HEK293 (cell line): ENCODE measurements at regions not wholly inside any gene's neighbourhood (a gene's known extent, or its start where the extent isn't known, plus 50 kb on each side); places are given as distances from the start of the nearest gene placed in this dataset.
A peak's percentile ranks its signal among the peaks of the same experiment; 100 is the strongest.

Source experiments
- CTCF ChIA-PET: fragments of 350-600 bp; formaldehyde crosslinking; extraction: SDS; loops from one replicate; lab custom pipeline; 2021; ENCODE audit warnings: antibody characterized with exemption; lab: Yijun Ruan, JAX
- POLR2A ChIA-PET: fragments of 300-600 bp; formaldehyde crosslinking; extraction: SDS; loops from one replicate; lab custom pipeline; 2020; ENCODE audit warnings: antibody characterized with exemption, inconsistent platforms; lab: Yijun Ruan, JAX
- H3K27ac ChIP-seq: fragments of 200-500 bp; sonication (Bioruptor generic); 2 replicates; pipeline ENCODE4 v1.5.1; 2014; ENCODE audit warnings: low read depth, low read length, control low read depth, inconsistent platforms; ENCODE audit errors: extremely low read depth
- H3K36me3 ChIP-seq, 2 experiments: fragments of 200-500 bp in 1 of 2; sonication (Bioruptor generic) in 1 of 2; 1 replicate in 1 of 2; 2 replicates in 1 of 2; pipeline ENCODE4 v1.5.1; 2014 to 2017; ENCODE audit warnings: inconsistent platforms in 2 of 2, low read length in 2 of 2; ENCODE audit not compliant: control insufficient read depth in 2 of 2, insufficient read depth in 1 of 2
- H3K4me1 ChIP-seq: fragments of 200-500 bp; sonication (Bioruptor generic); 2 replicates; pipeline ENCODE4 v1.5.1; 2014; ENCODE audit warnings: mild to moderate bottlenecking, low read length, inconsistent platforms; ENCODE audit not compliant: control insufficient read depth, insufficient read depth
- H3K4me3 ChIP-seq: 2 replicates; pipeline ENCODE4 v1.5.1; 2011; ENCODE audit warnings: low read depth, mild to moderate bottlenecking, control low read depth, low read length, moderate library complexity
- H3K9me3 ChIP-seq: fragments of 200-500 bp; sonication (Bioruptor generic); 2 replicates; pipeline ENCODE4 v1.5.1; 2014; ENCODE audit warnings: low read depth, low read length, inconsistent platforms; ENCODE audit not compliant: control insufficient read depth, insufficient read depth
- BCL11A ChIP-seq: fragments of 450-650 bp; formaldehyde crosslinking; IDR thresholded peaks from 2 replicates; pipeline ENCODE4 v1.5.1; 2016; ENCODE audit warnings: low read depth, missing biosample characterization, missing genetic modification characterization
- EGR2 ChIP-seq: fragments of 450-650 bp; formaldehyde crosslinking; IDR thresholded peaks from 2 replicates; pipeline ENCODE4 v1.5.1; 2016; ENCODE audit warnings: low read depth, missing biosample characterization, missing genetic modification characterization
- GLIS1 ChIP-seq: fragments of 450-650 bp; formaldehyde crosslinking; IDR thresholded peaks from 2 replicates; pipeline ENCODE4 v1.5.1; 2016; ENCODE audit warnings: missing biosample characterization, missing genetic modification characterization
- GLIS2 ChIP-seq: fragments of 450-650 bp; formaldehyde crosslinking; IDR thresholded peaks from 2 replicates; pipeline ENCODE4 v1.5.1; 2016; ENCODE audit warnings: missing biosample characterization, missing genetic modification characterization
- IKZF3 ChIP-seq: fragments of 450-650 bp; IDR thresholded peaks from 2 replicates; pipeline ENCODE4 v1.5.0; 2018; ENCODE audit warnings: missing biosample characterization, mild to moderate bottlenecking, missing genetic modification characterization, moderate library complexity
- SALL2 ChIP-seq: fragments of 450-650 bp; formaldehyde crosslinking; IDR thresholded peaks from 2 replicates; pipeline ENCODE4 v1.5.0; 2017; ENCODE audit warnings: missing biosample characterization, mild to moderate bottlenecking, missing genetic modification characterization, borderline replicate concordance
- SP7 ChIP-seq: fragments of 450-650 bp; formaldehyde crosslinking; IDR thresholded peaks from 2 replicates; pipeline ENCODE4 v1.5.1; 2016; ENCODE audit warnings: missing biosample characterization, missing genetic modification characterization
- YY1 ChIP-seq: fragments of 450-650 bp; formaldehyde crosslinking; IDR thresholded peaks from 2 replicates; pipeline ENCODE4 v1.5.1; 2018; ENCODE audit warnings: missing biosample characterization, missing genetic modification characterization
- ZBTB26 ChIP-seq: fragments of 450-650 bp; formaldehyde crosslinking; optimal IDR thresholded peaks from 2 replicates; pipeline ENCODE3; 2016; ENCODE audit warnings: missing biosample characterization, mild to moderate bottlenecking, missing genetic modification characterization
- ZBTB48 ChIP-seq: fragments of 450-650 bp; formaldehyde crosslinking; IDR thresholded peaks from 2 replicates; pipeline ENCODE4 v1.5.1; 2016; ENCODE audit warnings: missing biosample characterization, missing genetic modification characterization
- ZBTB8A ChIP-seq: fragments of 450-650 bp; formaldehyde crosslinking; IDR thresholded peaks from 2 replicates; pipeline ENCODE4 v1.5.1; 2016; ENCODE audit warnings: missing biosample characterization, missing genetic modification characterization
- ZFP69B ChIP-seq: fragments of 450-650 bp; formaldehyde crosslinking; IDR thresholded peaks from 2 replicates; pipeline ENCODE4 v1.5.1; 2016; ENCODE audit warnings: missing biosample characterization, missing genetic modification characterization
- ZNF138 ChIP-seq: fragments of 450-650 bp; formaldehyde crosslinking; IDR thresholded peaks from 2 replicates; pipeline ENCODE4 v1.5.1; 2016; ENCODE audit warnings: missing biosample characterization, missing genetic modification characterization, borderline replicate concordance
- ZNF341 ChIP-seq: fragments of 450-650 bp; formaldehyde crosslinking; IDR thresholded peaks from 2 replicates; pipeline ENCODE4; 2016; ENCODE audit warnings: low read depth, missing biosample characterization, missing genetic modification characterization
- ZNF48 ChIP-seq: fragments of 450-650 bp; formaldehyde crosslinking; IDR thresholded peaks from 2 replicates; pipeline ENCODE4 v1.5.1; 2016; ENCODE audit warnings: missing biosample characterization, missing genetic modification characterization
- ZNF513 ChIP-seq: fragments of 450-650 bp; IDR thresholded peaks from 2 replicates; pipeline ENCODE4 v1.5.1; 2018; ENCODE audit warnings: missing biosample characterization, missing genetic modification characterization
- ZNF514 ChIP-seq: fragments of 450-650 bp; formaldehyde crosslinking; IDR thresholded peaks from 2 replicates; pipeline ENCODE4 v1.5.1; 2016; ENCODE audit warnings: missing biosample characterization, missing genetic modification characterization
- ZNF626 ChIP-seq: fragments of 450-650 bp; sonication (Bioruptor Pico); formaldehyde crosslinking; IDR thresholded peaks from 2 replicates; pipeline ENCODE4 v1.5.1; 2018; ENCODE audit warnings: missing biosample characterization, missing genetic modification characterization, inconsistent platforms
- ZNF629 ChIP-seq: fragments of 450-650 bp; formaldehyde crosslinking; IDR thresholded peaks from 2 replicates; pipeline ENCODE4 v1.5.1; 2017; ENCODE audit warnings: missing biosample characterization, missing genetic modification characterization
- ZNF645 ChIP-seq: fragments of 450-650 bp; formaldehyde crosslinking; IDR thresholded peaks from 2 replicates; pipeline ENCODE4; 2016; ENCODE audit warnings: missing biosample characterization, missing genetic modification characterization
- ZNF692 ChIP-seq: fragments of 450-650 bp; formaldehyde crosslinking; IDR thresholded peaks from 2 replicates; pipeline ENCODE4 v1.5.1; 2016; ENCODE audit warnings: missing biosample characterization, missing genetic modification characterization
- ZNF791 ChIP-seq: fragments of 450-650 bp; formaldehyde crosslinking; IDR thresholded peaks from 2 replicates; pipeline ENCODE4 v1.5.1; 2016; ENCODE audit warnings: missing biosample characterization, missing genetic modification characterization
- ZSCAN18 ChIP-seq: fragments of 450-650 bp; formaldehyde crosslinking; IDR thresholded peaks from 2 replicates; pipeline ENCODE4 v1.5.1; 2016; ENCODE audit warnings: missing biosample characterization, missing genetic modification characterization
- TF ChIP-seq, protein P1 (sequence below): fragments of 450-650 bp; formaldehyde crosslinking; IDR thresholded peaks from 2 replicates; pipeline ENCODE4 v1.5.1; 2016; ENCODE audit warnings: missing biosample characterization, missing genetic modification characterization

DNA sequence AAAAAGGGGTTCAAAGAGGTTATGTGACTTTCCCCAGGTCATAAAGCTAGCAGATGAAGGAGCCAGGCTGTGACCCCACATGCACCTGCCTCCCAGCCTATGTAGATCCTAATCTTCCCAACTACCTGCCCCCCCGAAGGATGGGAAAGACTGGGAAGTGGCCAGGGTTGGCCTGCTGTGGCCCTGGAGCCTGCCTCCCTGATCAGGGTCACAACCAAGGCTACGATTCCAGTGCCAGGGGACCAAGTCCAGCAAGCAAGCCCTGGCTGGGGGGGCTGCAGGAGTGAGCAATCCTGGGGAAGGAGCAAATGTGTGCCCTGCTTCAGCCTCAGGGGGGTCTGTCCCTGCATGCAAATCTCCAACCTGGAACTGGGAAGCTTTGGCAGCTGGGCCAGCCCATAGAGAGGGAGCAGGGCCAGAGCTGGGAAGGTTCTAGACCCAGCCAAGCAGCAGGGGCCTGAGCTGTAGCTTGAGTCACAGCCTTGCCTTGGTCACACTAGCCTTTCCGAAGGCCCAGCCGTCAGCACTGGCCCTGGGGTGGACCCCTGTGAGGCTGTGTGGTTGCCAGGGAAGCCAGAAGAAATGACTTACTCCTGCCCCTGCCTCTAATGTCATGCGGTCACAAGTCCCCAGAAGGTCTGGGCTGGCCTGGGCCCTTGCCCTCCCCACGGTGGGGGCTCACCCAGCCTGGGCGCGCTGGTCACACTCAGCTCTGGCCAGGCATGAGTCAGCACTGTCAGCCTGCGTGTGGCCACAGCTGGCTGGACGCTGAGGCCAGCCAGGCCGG, 96.4 kb upstream of the ZMIZ1 start:
- CTCF ChIA-PET: interaction anchor here (0.7 to 1.4 kb wide), 2 partner anchors 120 to 223 kb away, joined by 3 to 4 read pairs; no protein-coding TSS in a partner anchor
- peak overlapping the region; percentile 91 for H3K27ac ChIP-seq
- no peak overlapping the region for H3K4me3 ChIP-seq

DNA sequence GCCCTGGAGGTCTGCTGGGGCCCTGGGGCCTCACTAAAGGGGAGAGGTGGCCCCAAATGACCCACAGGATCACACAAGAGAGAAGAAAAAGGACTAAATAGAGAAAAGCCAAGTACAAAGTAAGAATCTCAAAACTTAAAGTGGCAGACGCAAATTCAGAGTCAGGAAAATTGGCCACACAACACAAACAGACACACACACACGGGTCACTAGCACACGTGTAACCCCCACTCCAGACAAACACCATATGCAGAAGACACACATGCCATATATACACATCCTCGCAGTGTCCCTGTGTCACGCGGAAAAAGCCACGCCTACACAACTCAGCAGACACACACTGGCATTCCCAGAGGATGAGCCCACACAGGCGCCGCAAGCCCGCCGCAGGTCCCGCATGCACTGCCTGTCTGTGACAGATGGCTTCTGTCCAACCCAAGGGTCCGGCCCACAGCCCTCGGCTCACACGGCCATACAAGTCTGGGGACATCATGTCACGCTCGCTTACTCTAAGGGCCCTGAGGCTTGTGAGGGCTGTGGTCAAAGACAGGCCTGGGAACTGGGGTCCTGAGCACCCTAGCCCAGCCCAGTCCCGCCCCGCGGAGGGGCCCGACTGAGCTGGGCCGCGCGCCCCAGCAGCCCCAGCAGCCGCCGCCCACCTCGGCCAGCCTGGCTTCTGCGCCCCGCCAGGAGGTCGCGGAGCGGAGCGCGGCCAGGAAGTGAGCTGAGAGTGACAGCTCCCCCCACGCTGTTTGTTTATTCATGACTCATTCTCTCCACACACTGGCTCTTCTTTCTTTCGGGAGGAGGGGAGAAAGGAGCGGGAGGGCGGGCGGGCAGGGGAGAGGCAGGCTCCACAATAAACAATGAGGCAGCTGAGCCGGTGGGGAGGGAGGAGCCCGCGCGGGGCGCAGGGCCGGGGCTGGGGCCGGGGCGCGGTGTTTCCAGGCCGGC, 95.5 kb upstream of the ZMIZ1 start:
- POLR2A ChIA-PET: interaction anchor here (0.7 to 1.3 kb wide), 8 partner anchors 9 to 222 kb away, joined by 3 to 6 read pairs (median 3); no protein-coding TSS in a partner anchor
- Histone ChIP-seq H3K27ac (peak overlapping the region; percentile 92), H3K4me1 (peaks cover 11% of the 10 kb centered on the region), H3K36me3 (no peaks in the 10 kb centered on the region), H3K4me3 (peak overlapping the region; percentile 36), H3K9me3 (no peaks in the 10 kb centered on the region)
- CTCF ChIA-PET: interaction anchor here (0.7 to 1.4 kb wide), 2 partner anchors 121 to 222 kb away, joined by 3 to 4 read pairs; no protein-coding TSS in a partner anchor
- TF ChIP-seq ZNF692 (tag by site-specific recombination) (peak; percentile 82), ZNF629 (tag by site-specific recombination) (peak; percentile 32; the same call in 1 of the 2 replicates), ZSCAN18 (no peak), ZNF514 (tag by site-specific recombination) (no peak), ZNF341 (tag by site-specific recombination) (peak; percentile 65), ZNF513 (no peak), ZNF626 (tag by site-specific recombination) (no peak), EGR2 (tag by site-specific recombination) (peak; percentile 84), ZFP69B (peak; percentile 38; the same call in 1 of the 2 replicates), IKZF3 (tag by site-specific recombination) (peak; percentile 29), ZBTB26 (tag by site-specific recombination) (peak; percentile 66), ZNF791 (no peak), BCL11A (tag by site-specific recombination) (0 out of 2 replicates have a peak, but pooled peaks have one; percentile 12), ZBTB8A (peak; percentile 91), SALL2 (no peak), ZBTB48 (tag by site-specific recombination) (peak; percentile 44; the same call in 1 of the 2 replicates), ZNF48 (tag by site-specific recombination) (no peak), SP7 (peak; percentile 75), YY1 (tag by site-specific recombination) (0 out of 2 replicates have a peak, but pooled peaks have one; percentile 50)
- TF ChIP-seq, protein P1, sequence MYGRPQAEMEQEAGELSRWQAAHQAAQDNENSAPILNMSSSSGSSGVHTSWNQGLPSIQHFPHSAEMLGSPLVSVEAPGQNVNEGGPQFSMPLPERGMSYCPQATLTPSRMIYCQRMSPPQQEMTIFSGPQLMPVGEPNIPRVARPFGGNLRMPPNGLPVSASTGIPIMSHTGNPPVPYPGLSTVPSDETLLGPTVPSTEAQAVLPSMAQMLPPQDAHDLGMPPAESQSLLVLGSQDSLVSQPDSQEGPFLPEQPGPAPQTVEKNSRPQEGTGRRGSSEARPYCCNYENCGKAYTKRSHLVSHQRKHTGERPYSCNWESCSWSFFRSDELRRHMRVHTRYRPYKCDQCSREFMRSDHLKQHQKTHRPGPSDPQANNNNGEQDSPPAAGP (tag by site-specific recombination): peak; percentile 57; the same call in 1 of the 2 replicates

More for the DNA sequence above, 96.4 kb upstream of the ZMIZ1 start:
- H3K36me3 ChIP-seq: no peaks in the 10 kb centered on the region
- TF ChIP-seq GLIS1: peak; percentile 51; the same call in 1 of the 2 replicates
- no peak for TF ChIP-seq ZNF138
- TF ChIP-seq GLIS2 (tag by site-specific recombination): 0 out of 2 replicates have a peak, but pooled peaks have one; percentile 16
- no peak for TF ChIP-seq ZNF645 (tag by site-specific recombination)
- TF ChIP-seq, all 188 proteins: peak for 2
- Histone ChIP-seq H3K4me1 (peaks cover 11% of the 10 kb centered on the region), H3K9me3 (no peaks in the 10 kb centered on the region)
- POLR2A ChIA-PET: no interaction called here
